ENCODE measurements at regions not wholly inside any gene's neighbourhood (a gene's known extent, or its start where the extent isn't known, plus 50 kb on each side); places are given as distances from the start of the nearest gene placed in this dataset.

- TF ChIP-seq, protein P1, sequence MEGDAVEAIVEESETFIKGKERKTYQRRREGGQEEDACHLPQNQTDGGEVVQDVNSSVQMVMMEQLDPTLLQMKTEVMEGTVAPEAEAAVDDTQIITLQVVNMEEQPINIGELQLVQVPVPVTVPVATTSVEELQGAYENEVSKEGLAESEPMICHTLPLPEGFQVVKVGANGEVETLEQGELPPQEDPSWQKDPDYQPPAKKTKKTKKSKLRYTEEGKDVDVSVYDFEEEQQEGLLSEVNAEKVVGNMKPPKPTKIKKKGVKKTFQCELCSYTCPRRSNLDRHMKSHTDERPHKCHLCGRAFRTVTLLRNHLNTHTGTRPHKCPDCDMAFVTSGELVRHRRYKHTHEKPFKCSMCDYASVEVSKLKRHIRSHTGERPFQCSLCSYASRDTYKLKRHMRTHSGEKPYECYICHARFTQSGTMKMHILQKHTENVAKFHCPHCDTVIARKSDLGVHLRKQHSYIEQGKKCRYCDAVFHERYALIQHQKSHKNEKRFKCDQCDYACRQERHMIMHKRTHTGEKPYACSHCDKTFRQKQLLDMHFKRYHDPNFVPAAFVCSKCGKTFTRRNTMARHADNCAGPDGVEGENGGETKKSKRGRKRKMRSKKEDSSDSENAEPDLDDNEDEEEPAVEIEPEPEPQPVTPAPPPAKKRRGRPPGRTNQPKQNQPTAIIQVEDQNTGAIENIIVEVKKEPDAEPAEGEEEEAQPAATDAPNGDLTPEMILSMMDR (IDR thresholded peaks at IDR 0.05): no peak
- TF ChIP-seq EZH2 (IDR thresholded peaks at IDR 0.05; ENCODE audit: borderline replicate concordance, insufficient read depth, low read depth, low read length, poor library complexity, severe bottlenecking): no peak
Observed at GRCh38 chr10:3579845-3580244, 205.2 kb downstream of the KLF6 start.

Measured in B cell (primary cell).